HUES48 (cell line): ENCODE measurements at regions not wholly inside any gene's neighbourhood (a gene's known extent, or its start where the extent isn't known, plus 50 kb on each side); places are given as distances from the start of the nearest gene placed in this dataset.
A peak's percentile ranks its signal among the peaks of the same experiment; 100 is the strongest.

Experiments used
- H3K27ac ChIP-seq: one replicate; pipeline ENCODE4 v1.7.0; 2013; ENCODE audit warnings: low read depth, low read length, inconsistent platforms
- H3K27me3 ChIP-seq: 2 replicates; pipeline ENCODE4 v1.6.1; 2013; ENCODE audit warnings: mild to moderate bottlenecking, low read length; ENCODE audit not compliant: control insufficient read depth, insufficient read depth
- H3K36me3 ChIP-seq: 2 replicates; pipeline ENCODE4 v1.6.1; 2013; ENCODE audit warnings: low read length; ENCODE audit not compliant: control insufficient read depth, insufficient read depth
- H3K4me1 ChIP-seq: 2 replicates; pipeline ENCODE4 v1.6.1; 2013; ENCODE audit warnings: mild to moderate bottlenecking, low read length; ENCODE audit not compliant: control insufficient read depth, insufficient read depth
- H3K4me3 ChIP-seq: 2 replicates; pipeline ENCODE4 v1.5.1; 2013; ENCODE audit warnings: mild to moderate bottlenecking, low read depth, low read length
- H3K9ac ChIP-seq: 2 replicates; pipeline ENCODE4 v1.6.1; 2013; ENCODE audit warnings: mild to moderate bottlenecking, low read depth, low read length, moderate library complexity
- H3K9me3 ChIP-seq: 2 replicates; pipeline ENCODE4 v1.6.1; 2013; ENCODE audit warnings: low read length; ENCODE audit not compliant: control insufficient read depth, insufficient read depth

DNA sequence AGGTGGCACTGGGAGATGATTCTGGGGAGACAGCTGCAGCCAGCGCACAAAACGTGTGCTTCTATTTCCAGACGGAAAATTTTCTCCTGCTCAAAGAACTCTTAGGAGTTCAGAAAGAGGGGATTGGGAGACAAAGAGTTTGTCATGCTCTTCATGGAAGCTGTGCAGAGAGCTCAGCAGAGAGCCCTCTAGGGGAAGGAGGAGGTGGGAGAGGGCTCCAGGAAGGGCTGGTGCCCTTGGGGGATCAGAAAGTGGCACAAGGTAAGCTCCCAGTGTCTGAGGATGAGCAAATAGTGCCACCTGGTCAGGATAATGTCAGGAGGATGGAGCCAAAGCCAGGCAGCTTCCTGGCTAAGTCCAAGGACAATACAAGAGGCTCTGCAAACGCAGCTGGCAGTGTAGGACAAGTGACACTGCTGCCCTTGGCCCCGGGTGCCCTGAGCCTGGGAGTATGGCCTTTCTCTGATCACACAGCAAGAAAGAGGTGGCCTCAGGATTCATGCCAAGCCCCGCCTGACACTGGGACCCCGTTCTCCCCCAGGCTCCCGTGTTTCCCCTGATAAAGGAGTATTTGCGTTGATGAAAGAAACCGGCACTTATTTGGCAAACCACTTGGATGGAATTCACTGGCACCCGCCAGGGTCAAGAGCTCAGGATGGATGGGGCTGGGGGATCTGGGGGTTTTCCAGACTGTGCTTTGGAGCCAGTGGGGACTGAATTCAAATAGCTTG lies 254.0 kb downstream of the PTPRU start:
- Histone ChIP-seq H3K9me3 (0 out of 2 replicates have a peak, but pooled peaks cover 4% of the 10 kb centered on the region), H3K27ac (no peak overlapping the region), H3K27me3 (no peaks in the 10 kb centered on the region), H3K4me3 (no peak overlapping the region), H3K9ac (no peak overlapping the region), H3K4me1 (no peaks in the 10 kb centered on the region), H3K36me3 (no peaks in the 10 kb centered on the region)

DNA sequence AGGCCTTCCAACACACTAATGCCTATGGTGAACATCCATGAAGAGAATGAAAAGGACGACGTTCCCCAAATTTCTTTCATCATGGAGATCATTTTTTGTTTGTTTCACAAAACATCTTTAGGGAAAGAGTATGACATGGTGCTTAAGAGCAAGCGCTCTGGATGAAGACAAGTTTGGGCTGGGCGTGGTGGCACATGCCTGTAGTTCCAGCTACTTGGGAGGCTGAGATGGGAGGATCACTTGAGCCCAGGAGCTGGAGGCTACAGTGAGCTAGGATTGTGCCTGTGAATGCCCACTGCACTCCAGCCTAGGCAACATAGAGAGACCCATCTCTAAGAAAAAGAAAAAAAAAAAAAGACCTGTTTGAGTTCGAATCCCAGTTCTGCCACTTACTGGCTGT lies 253.1 kb downstream of the PTPRU start:
- Histone ChIP-seq H3K4me3 (no peak overlapping the region), H3K36me3 (no peaks in the 10 kb centered on the region), H3K4me1 (no peaks in the 10 kb centered on the region), H3K27ac (no peak overlapping the region), H3K27me3 (no peaks in the 10 kb centered on the region), H3K9me3 (no peaks in the 10 kb centered on the region), H3K9ac (no peak overlapping the region)

DNA sequence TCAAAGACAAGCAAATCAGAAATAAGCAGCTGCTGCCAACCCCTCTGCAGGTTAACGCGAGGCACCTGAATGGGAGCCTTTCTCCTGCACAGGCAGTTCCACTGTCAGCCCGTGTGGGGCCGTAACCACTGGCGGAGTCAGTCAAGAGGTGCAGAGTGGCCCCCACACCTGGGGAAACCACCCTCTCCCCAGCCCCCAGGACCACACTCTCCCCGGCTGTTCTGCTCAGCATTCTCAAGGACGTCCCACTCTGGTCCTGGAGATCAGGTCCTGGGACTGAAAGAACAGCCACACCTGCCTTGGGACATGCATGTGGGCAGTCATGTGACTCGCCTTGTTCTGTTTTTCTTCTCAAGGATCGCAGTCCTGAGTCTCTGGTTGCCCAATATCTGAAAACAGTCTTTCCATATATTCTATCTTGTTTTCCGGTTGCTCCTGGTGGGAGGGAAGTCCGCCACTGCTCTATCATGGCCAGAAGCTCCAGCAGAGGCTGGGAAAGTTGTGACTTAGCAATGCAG lies 252.5 kb downstream of the PTPRU start:
- no peaks in the 10 kb centered on the region for H3K27me3 ChIP-seq
- H3K9ac ChIP-seq, result no peak overlapping the region
- H3K4me1 ChIP-seq, result no peaks in the 10 kb centered on the region
- no peaks in the 10 kb centered on the region for H3K36me3 ChIP-seq
- H3K4me3 ChIP-seq, result no peak overlapping the region
- no peaks in the 10 kb centered on the region for H3K9me3 ChIP-seq
- H3K27ac ChIP-seq, result no peak overlapping the region

DNA sequence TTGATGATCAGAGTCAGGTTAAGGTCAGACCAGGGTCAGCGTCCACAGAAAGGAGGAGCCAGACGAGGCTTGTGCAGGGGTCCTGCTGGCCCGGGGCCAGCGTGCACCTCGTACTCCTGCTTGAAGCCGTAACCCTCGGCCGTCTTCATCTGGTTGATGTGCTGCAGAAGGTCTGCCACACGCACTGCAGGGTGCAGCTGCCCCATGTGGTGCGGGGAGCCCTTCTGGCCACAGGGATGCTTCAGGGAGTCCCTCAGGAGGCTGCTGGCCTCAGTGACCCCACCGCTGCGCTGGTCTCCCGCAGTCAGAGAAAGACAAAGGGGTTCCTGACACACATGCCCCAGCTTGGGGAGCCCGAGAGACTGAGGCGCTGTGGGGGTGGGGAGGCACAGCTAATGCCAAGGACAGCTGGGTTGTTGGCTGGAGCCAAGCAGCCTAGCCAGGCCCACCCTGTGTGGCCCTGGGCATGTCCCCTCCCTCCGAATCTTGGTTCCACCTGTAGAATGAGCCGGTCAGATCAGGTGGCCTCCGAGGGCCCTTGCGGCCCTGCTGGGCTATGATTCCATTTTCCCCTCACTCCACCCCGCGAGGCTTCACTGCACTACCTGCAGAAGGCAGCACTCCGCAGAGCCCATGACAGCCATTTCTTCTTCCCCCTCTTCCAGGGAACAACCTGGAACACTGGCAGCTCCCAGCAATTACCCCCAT lies 251.9 kb downstream of the PTPRU start:
- Histone ChIP-seq H3K4me3 (no peak overlapping the region), H3K27me3 (no peaks in the 10 kb centered on the region)

DNA sequence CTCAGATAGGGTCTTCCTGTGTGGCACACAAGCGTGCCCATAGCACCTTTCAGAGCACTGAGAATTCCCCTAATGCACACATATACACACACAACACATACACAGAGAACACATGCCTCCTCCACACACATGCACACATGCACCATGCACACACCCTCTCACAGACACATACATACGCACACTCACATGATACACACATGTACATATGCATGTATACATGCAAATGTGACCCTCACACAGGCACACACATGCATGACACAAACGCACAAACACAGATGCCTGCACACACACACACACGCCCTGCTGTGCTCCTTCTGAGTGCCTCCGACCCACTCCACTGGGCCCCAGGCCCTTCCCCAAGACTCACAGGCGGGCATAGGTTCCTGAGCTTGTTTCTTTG lies 251.0 kb downstream of the PTPRU start:
- H3K4me1 ChIP-seq, result no peaks in the 10 kb centered on the region
- no peak overlapping the region for H3K27ac ChIP-seq
- H3K27me3 ChIP-seq, result no peaks in the 10 kb centered on the region
- H3K9ac ChIP-seq, result no peak overlapping the region
- H3K4me3 ChIP-seq, result no peak overlapping the region
- no peaks in the 10 kb centered on the region for H3K36me3 ChIP-seq
- no peaks in the 10 kb centered on the region for H3K9me3 ChIP-seq

More for the DNA sequence above, 251.9 kb downstream of the PTPRU start:
- Histone ChIP-seq H3K4me1 (no peaks in the 10 kb centered on the region), H3K27ac (no peak overlapping the region), H3K9ac (no peak overlapping the region), H3K36me3 (no peaks in the 10 kb centered on the region), H3K9me3 (no peaks in the 10 kb centered on the region)

DNA sequence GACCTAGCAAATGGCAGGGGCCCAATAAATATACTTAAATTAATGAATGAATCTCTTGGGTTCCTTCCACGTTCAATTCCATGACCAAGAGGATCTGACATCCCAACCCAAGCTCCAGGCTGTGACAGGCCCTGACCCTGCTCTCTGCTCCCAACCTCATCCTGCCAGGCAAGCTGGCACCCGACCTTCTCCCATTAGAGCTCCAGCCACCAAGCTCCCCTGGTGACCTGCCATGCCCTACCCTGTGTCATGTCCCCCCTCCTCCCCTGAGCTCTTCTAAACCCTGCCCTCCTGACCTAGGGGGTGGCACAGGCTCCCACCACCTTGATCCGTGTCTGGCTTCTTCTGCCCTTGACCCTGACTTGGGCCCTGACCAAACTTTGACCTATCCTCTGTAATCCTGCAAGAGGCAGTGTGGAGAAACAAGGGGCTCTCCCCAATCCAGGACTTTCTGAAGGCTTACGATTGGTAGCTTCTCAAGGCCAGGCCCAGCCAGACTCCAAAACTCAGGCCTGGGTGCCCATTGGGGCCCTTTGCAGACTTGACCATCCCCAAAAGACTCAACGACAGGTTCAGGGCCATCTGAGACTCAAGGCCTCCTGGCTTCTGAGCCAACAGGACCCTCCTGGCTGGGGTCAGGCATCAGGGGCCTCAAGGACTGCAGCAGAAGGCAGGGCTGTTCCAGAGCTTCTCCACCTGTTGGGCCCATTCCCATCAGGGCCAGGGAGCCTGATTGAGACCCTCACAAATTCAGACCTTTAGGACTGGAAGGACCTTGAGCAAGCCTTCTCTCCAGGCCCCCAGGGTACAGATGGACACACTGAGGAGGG lies 249.0 kb downstream of the PTPRU start:
- no peak overlapping the region for H3K4me3 ChIP-seq
- no peaks in the 10 kb centered on the region for H3K9me3 ChIP-seq
- H3K9ac ChIP-seq, result no peak overlapping the region
- no peaks in the 10 kb centered on the region for H3K27me3 ChIP-seq
- no peaks in the 10 kb centered on the region for H3K36me3 ChIP-seq
- no peaks in the 10 kb centered on the region for H3K4me1 ChIP-seq
- H3K27ac ChIP-seq, result no peak overlapping the region

DNA sequence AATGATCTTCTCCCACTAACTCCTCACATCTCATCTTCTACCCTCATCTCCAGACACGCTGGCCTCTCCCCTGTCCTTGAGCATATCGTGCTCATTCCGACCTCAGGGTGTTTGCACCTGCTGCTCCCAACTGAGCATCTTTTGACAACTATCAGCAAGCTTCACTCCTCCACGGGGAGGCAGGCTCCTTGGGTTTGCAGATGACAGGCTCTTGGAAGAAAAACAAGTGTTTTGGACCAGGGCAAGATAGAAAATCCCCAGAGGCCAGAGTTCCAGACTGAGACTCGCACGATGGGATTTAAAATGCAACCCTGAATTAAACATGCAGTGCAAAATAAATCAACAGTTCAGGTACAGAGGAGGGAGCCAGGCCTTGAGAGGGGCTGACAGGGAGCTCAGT lies 246.7 kb downstream of the PTPRU start:
- no peaks in the 10 kb centered on the region for H3K36me3 ChIP-seq
- H3K27ac ChIP-seq, result no peak overlapping the region
- H3K9me3 ChIP-seq, result no peaks in the 10 kb centered on the region
- no peaks in the 10 kb centered on the region for H3K27me3 ChIP-seq
- H3K9ac ChIP-seq, result no peak overlapping the region
- H3K4me3 ChIP-seq, result no peak overlapping the region
- H3K4me1 ChIP-seq, result peaks cover 6% of the 10 kb centered on the region

DNA sequence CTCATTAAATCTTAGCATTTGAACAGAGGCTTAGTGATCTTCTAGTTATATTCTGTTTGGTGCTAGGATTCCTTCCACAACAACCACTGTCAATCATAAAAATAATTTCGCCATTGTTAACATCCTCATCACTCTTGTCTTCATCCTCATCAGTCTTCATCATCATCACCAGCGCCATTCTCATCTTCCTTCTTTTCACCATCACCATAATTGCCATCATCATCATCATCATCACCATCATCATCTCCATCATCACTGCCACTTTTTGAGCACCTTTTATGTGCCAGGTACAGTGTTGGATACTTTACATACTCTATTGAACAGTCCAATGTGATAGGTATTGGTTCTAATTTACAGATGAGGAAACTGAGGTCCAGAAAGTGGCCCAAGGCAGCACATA lies 245.7 kb downstream of the PTPRU start:
- no peak overlapping the region for H3K9ac ChIP-seq

DNA sequence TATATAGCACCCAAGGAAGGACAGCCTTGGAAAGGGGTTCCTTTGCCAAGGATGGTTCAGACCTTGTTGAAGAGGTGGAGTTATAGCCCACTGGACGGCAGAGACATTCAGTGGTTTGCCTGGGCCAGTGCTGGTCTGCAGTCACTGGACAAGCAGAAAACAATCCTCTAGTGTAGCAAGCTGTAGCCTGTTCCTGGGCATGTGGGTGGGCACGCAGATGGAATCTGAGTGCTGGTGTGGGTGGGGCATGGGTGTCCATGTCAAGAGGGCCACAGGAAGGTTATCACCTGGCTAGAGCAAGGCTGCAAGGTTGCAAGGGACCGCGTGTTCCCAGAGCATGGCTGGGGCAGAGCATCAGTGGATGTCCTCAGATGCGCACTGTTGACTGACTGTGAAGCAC lies 244.7 kb downstream of the PTPRU start:
- H3K9ac ChIP-seq, result no peak overlapping the region
- no peaks in the 10 kb centered on the region for H3K9me3 ChIP-seq
- H3K27ac ChIP-seq, result no peak overlapping the region
- peaks cover 9% of the 10 kb centered on the region for H3K4me1 ChIP-seq
- H3K4me3 ChIP-seq, result no peak overlapping the region
- H3K27me3 ChIP-seq, result no peaks in the 10 kb centered on the region
- H3K36me3 ChIP-seq, result no peaks in the 10 kb centered on the region

More for the DNA sequence above, 245.7 kb downstream of the PTPRU start:
- Histone ChIP-seq H3K27me3 (no peaks in the 10 kb centered on the region), H3K9me3 (no peaks in the 10 kb centered on the region), H3K27ac (no peak overlapping the region), H3K36me3 (no peaks in the 10 kb centered on the region), H3K4me3 (no peak overlapping the region), H3K4me1 (peaks cover 9% of the 10 kb centered on the region)

DNA sequence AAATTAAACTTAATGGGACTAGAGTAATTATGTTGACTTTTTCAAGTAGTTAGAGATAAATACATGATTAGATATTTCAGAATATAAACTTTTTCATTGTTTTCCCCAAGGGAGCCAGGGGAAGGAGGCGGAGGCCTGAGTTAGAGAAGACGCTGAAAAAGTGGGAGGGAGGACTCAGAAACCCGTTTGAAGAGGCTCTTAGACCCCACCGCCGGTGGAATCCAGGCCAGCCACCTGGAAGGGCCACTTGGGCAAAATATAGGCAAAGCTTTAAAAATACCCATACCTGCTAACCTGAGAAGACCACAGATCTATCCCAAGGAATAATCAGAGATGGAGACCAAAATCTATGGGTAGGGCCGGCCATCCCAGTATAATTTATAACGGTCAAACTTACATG lies 242.6 kb downstream of the PTPRU start:
- Histone ChIP-seq H3K4me3 (peak overlapping the region; percentile 52), H3K36me3 (no peaks in the 10 kb centered on the region), H3K27me3 (no peaks in the 10 kb centered on the region), H3K4me1 (peaks cover 9% of the 10 kb centered on the region), H3K27ac (no peak overlapping the region), H3K9ac (no peak overlapping the region), H3K9me3 (no peaks in the 10 kb centered on the region)
